ENCODE measurements at regions not wholly inside any gene's neighbourhood (a gene's known extent, or its start where the extent isn't known, plus 50 kb on each side); places are given as distances from the start of the nearest gene placed in this dataset.
"Not testable (repeated sequence)": the region's sequence is repeated elsewhere in the genome, so short reads cannot be mapped to it uniquely, and the experiment has no call there.

GRCh38 chr3:161691677-161692076 lies 195.1 kb downstream of the OTOL1 start:
- DNase-seq (ENCODE audit: low spot score): no peak

- DNase-seq (ENCODE audit: low spot score): no peak
Observed at GRCh38 chr3:161694682-161695564, 198.3 kb downstream of the OTOL1 start.

- no peak for DNase-seq (ENCODE audit: low spot score)
Observed at GRCh38 chr3:161695811-161696210, 199.2 kb downstream of the OTOL1 start.

GRCh38 chr3:161700998-161701397 lies 204.4 kb downstream of the OTOL1 start:
- DNase-seq (ENCODE audit: low spot score): no peak

- not testable (repeated sequence) for DNase-seq (ENCODE audit: low spot score)
Observed at GRCh38 chr3:161707253-161707652, 210.6 kb downstream of the OTOL1 start.

- DNase-seq (ENCODE audit: low spot score): no peak
Observed at GRCh38 chr3:161713731-161714130, 217.1 kb downstream of the OTOL1 start.

GRCh38 chr3:161731968-161732367 lies 235.4 kb downstream of the OTOL1 start:
- no peak for DNase-seq (ENCODE audit: low spot score)

- no peak for DNase-seq (ENCODE audit: low spot score)
Observed at GRCh38 chr3:161737171-161737570, 240.6 kb downstream of the OTOL1 start.

GRCh38 chr3:161740421-161740820 lies 243.8 kb downstream of the OTOL1 start:
- no peak for DNase-seq (ENCODE audit: low spot score)

GRCh38 chr3:161744366-161744765 lies 247.8 kb downstream of the OTOL1 start:
- no peak for DNase-seq (ENCODE audit: low spot score)

GRCh38 chr3:161745741-161746140 lies 249.1 kb downstream of the OTOL1 start:
- DNase-seq (ENCODE audit: low spot score): no peak

GRCh38 chr3:161748049-161748448 lies 251.4 kb downstream of the OTOL1 start:
- DNase-seq (ENCODE audit: low spot score): no peak

GRCh38 chr3:161754420-161755053 lies 257.9 kb downstream of the OTOL1 start:
- no peak for DNase-seq (ENCODE audit: low spot score)

- no peak for DNase-seq (ENCODE audit: low spot score)
Observed at GRCh38 chr3:161759444-161759843, 262.8 kb downstream of the OTOL1 start.

- no peak for DNase-seq (ENCODE audit: low spot score)
Observed at GRCh38 chr3:161766331-161766730, 269.7 kb downstream of the OTOL1 start.

GRCh38 chr3:161770484-161771386 lies 274.1 kb downstream of the OTOL1 start:
- peak; percentile 27 for DNase-seq (ENCODE audit: low spot score)

GRCh38 chr3:161781381-161781780 lies 284.8 kb downstream of the OTOL1 start:
- DNase-seq (ENCODE audit: low spot score): no peak

GRCh38 chr3:161793194-161793930 lies 296.8 kb downstream of the OTOL1 start:
- no peak for DNase-seq (ENCODE audit: low spot score)

- no peak for DNase-seq (ENCODE audit: low spot score)
Observed at GRCh38 chr3:161794551-161794950, 297.9 kb downstream of the OTOL1 start.

- DNase-seq (ENCODE audit: low spot score): no peak
Observed at GRCh38 chr3:161796312-161796711, 299.7 kb downstream of the OTOL1 start.

- no peak for DNase-seq (ENCODE audit: low spot score)
Observed at GRCh38 chr3:161796780-161797179, 300.2 kb downstream of the OTOL1 start.

GRCh38 chr3:161798016-161798415 lies 301.4 kb downstream of the OTOL1 start:
- no peak for DNase-seq (ENCODE audit: low spot score)
